C4-2B (cell line): ENCODE measurements at regions not wholly inside any gene's neighbourhood (a gene's known extent, or its start where the extent isn't known, plus 50 kb on each side); places are given as distances from the start of the nearest gene placed in this dataset.

Source experiments
- CTCF ChIP-seq: fragments of 450-650 bp; conservative IDR thresholded peaks from 2 replicates; pipeline ENCODE4 v1.5.1; 2017; ENCODE audit warnings: mild to moderate bottlenecking
- ZFX ChIP-seq: fragments of 450-650 bp; IDR thresholded peaks from 2 replicates; pipeline ENCODE4 v1.6.1; 2017

DNA sequence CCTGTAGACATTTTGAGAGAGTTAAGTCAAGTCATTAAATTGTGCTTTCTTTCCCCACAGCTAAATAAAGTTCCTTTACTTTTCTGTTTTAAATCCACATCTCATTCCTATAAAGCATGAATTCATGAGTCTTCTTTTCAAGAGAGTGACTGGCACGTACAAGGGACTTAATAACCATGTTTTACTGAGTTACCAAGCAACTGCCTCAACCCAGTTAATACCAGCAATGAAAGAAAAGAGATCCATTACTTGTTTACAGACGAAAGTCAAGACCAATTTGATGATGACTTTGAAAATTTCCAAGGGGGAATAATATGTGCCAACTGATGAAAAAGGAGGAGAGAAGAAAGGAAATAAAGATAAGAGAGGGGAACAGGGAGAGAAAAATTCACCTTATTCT is 1082.5 kb upstream of the GYPC start:
- TF ChIP-seq CTCF = no peak
- TF ChIP-seq ZFX = no peak
